Heart right ventricle (tissue), 16 donors: ENCODE measurements at regions not wholly inside any gene's neighbourhood (a gene's known extent, or its start where the extent isn't known, plus 50 kb on each side); places are given as distances from the start of the nearest gene placed in this dataset.

ENCODE experiments used
- ATAC-seq, 8 donors: fragments of 200-7000 bp; cut with Tn5 transposase; one replicate each; pipeline ENCODE4 v1.9.1; 2020; ENCODE audit warnings: mild to moderate bottlenecking in 8 of 8, moderate library complexity in 8 of 8, moderate number of reproducible peaks in 1 of 8
- DNase-seq, 2 donors: peaks; one replicate each; pipeline ENCODE4 v3.0.0-alpha.2; 2020
- H3K27ac ChIP-seq, 10 donors: fragments of 200-600 bp; sonication (generic) in 2 of 10; one replicate each; pipeline versions ENCODE4 v1.5.0 to v1.8.0; 2020 to 2022; ENCODE audit warnings: mild to moderate bottlenecking in 3 of 10
- H3K27me3 ChIP-seq, 7 donors: fragments of 200-600 bp; one replicate each; pipeline ENCODE4 v1.8.0; 2021 to 2022; ENCODE audit warnings: mild to moderate bottlenecking in 2 of 7
- H3K36me3 ChIP-seq, 9 donors: fragments of 200-600 bp; sonication (generic) in 1 of 9; one replicate each; pipeline versions ENCODE4 v1.5.0 to v1.8.0; 2020 to 2022; ENCODE audit warnings: mild to moderate bottlenecking in 2 of 9
- H3K4me1 ChIP-seq, 9 donors: fragments of 200-600 bp; sonication (generic) in 1 of 9; one replicate each; pipeline versions ENCODE4 v1.5.0 to v1.8.0; 2020 to 2022; ENCODE audit warnings: mild to moderate bottlenecking in 4 of 9
- H3K4me3 ChIP-seq, 10 donors: fragments of 200-600 bp; sonication (generic) in 2 of 10; one replicate each; pipeline versions ENCODE4 v1.5.0 to v1.8.0; 2020 to 2022; ENCODE audit warnings: mild to moderate bottlenecking in 7 of 10, moderate library complexity in 2 of 10
- H3K9me3 ChIP-seq, 11 donors: fragments of 200-600 bp in 10 of 11; sonication (generic) in 2 of 11; one replicate each; pipeline versions ENCODE4 v1.5.0 to v1.8.0; 2013 to 2022; ENCODE audit warnings: mild to moderate bottlenecking in 2 of 11, control low read depth in 1 of 11, moderate library complexity in 1 of 11
- CTCF ChIP-seq, 9 donors: fragments of 200-600 bp; sonication (generic) in 2 of 9; IDR thresholded peaks; one replicate each; pipeline versions ENCODE4 v1.5.0 to v1.8.0; 2021 to 2022; ENCODE audit warnings: antibody characterized with exemption in 9 of 9, mild to moderate bottlenecking in 5 of 9, moderate library complexity in 1 of 9
- WGBS, 2 donors: extraction: QIAGEN DNeasy Blood & Tissue Kit; methylation state at CpG; one replicate each; pipeline ENCODE4 v1.1.7; 2013; ENCODE audit warnings: inconsistent platforms in 1 of 2; 5-methylcytosine and 5-hydroxymethylcytosine counted together
- intact Hi-C, 10 donors: fragments of 100-400 bp; cut with DNase I; formaldehyde crosslinking; loops; one replicate each; pipeline versions ENCODE4 v1.11.1 to v1.14.2; 2022
- donor health status: Arrhythmogenic right ventricular cardiomyopathy.
- donor health status: ischemic (EF 13 %, LVEDD 7.1; RV severe dilation, severe dysfunction).
- donor health status: healthy with polysubstance abuse.
- donor health status: DM: no; HTN: yes; CAD: no.
- donor health status: DM: no; HTN: no; CAD: no.
- donor health status: ischemic (EF 25% LVEDD 6.9; RV normal size, moderate dysfunction).
- donor health status: ischemic (EF 25% LVEDD 5.7; RV mildly dilated, moderate dysfunction).
- donor health status: healthy.
- donor health status: DM: yes; HTN: yes; CAD: no.
- donor health status: Ischemic cardiomyopathy.
- donor health status: ischemic (EF 35%, LVEDD 5.7; RV mildly dilated, moderate dysfunction).
- donor health status: nonischemic (EF 11% LVEDD 7.7; RV severe dilation, severe dysfunction).
- donor health status: DM: yes; HTN: yes; CAD: no.
- donor health status: PGD.
- donor health status: ischemic (EF 29% LVEDD 5.4; RV normal size, mild dysfunction).
- donor health status: nonischemic (EF 23%, LVEDD 6.1; RV moderate dilation, normal function).

- H3K36me3 ChIP-seq, result no peaks in the 10 kb centered on the region
- DNase-seq, result no peak
Observed at GRCh38 chrX:13147147-13147546, 102.7 kb upstream of the FAM9C start.

GRCh38 chrX:13144927-13145655, 100.7 kb upstream of the FAM9C start:
- WGBS, 2 donors, result 89 to 96% methylated on average over 1 of the region's 1 CpG
- no peak overlapping the region for H3K4me3 ChIP-seq
- peaks cover 0 to 10% (median 0%) of the 10 kb centered on the region in 11 donors for H3K9me3 ChIP-seq
- ATAC-seq, result no peak
- no peak overlapping the region for H3K27ac ChIP-seq
- no peaks in the 10 kb centered on the region for H3K36me3 ChIP-seq
- peaks cover 0 to 20% (median 0%) of the 10 kb centered on the region in 7 donors for H3K27me3 ChIP-seq
- intact Hi-C loops, result no loop called here
- DNase-seq, result no peak
- no peaks in the 10 kb centered on the region for H3K4me1 ChIP-seq
- TF ChIP-seq CTCF (IDR thresholded peaks at IDR 0.05), result no peak

More at GRCh38 chrX:13147147-13147546, 102.7 kb upstream of the FAM9C start:
- Histone ChIP-seq H3K27me3 (peaks cover 0 to 22% (median 0%) of the 10 kb centered on the region in 7 donors), H3K4me1 (peaks cover 0 to 11% (median 5%) of the 10 kb centered on the region in 9 donors), H3K9me3 (peaks cover 0 to 10% (median 0%) of the 10 kb centered on the region in 11 donors), H3K27ac (no peak overlapping the region), H3K4me3 (no peak overlapping the region)
- ATAC-seq, result no peak
- intact Hi-C loops, result no loop called here
- WGBS, 2 donors, result 92 to 94% methylated on average over 3 of the region's 3 CpGs
- TF ChIP-seq CTCF (IDR thresholded peaks at IDR 0.05), result no peak

- peaks cover 0 to 22% (median 0%) of the 10 kb centered on the region in 11 donors for H3K9me3 ChIP-seq
- 74 to 81% methylated on average over 3 of the region's 3 CpGs for WGBS, 2 donors
- no peak overlapping the region for H3K4me3 ChIP-seq
- intact Hi-C loops, result no loop called here
- H3K27me3 ChIP-seq, result peaks cover 0 to 20% (median 0%) of the 10 kb centered on the region in 7 donors
- no peaks in the 10 kb centered on the region for H3K4me1 ChIP-seq
- no peak for TF ChIP-seq CTCF (IDR thresholded peaks at IDR 0.05)
- ATAC-seq (no peak), DNase-seq (no peak)
- no peaks in the 10 kb centered on the region for H3K36me3 ChIP-seq
- no peak overlapping the region for H3K27ac ChIP-seq
Observed at GRCh38 chrX:13142891-13143290, 98.5 kb upstream of the FAM9C start.

- peaks cover 0 to 12% (median 0%) of the 10 kb centered on the region in 11 donors for H3K9me3 ChIP-seq
- intact Hi-C loops, result no loop called here
- WGBS, 2 donors, result 96 to 98% methylated on average over 5 of the region's 5 CpGs
- no peak for ATAC-seq
- no peaks in the 10 kb centered on the region for H3K36me3 ChIP-seq
- H3K4me1 ChIP-seq, result no peaks in the 10 kb centered on the region
- no peak for TF ChIP-seq CTCF (IDR thresholded peaks at IDR 0.05)
- H3K27me3 ChIP-seq, result peaks cover 0 to 20% (median 0%) of the 10 kb centered on the region in 7 donors
- H3K27ac ChIP-seq, result no peak overlapping the region
- H3K4me3 ChIP-seq, result no peak overlapping the region
- no peak for DNase-seq
Observed at GRCh38 chrX:13140007-13140406, 95.6 kb upstream of the FAM9C start.
